ENCODE measurements at regions not wholly inside any gene's neighbourhood (a gene's known extent, or its start where the extent isn't known, plus 50 kb on each side); places are given as distances from the start of the nearest gene placed in this dataset.

DNA sequence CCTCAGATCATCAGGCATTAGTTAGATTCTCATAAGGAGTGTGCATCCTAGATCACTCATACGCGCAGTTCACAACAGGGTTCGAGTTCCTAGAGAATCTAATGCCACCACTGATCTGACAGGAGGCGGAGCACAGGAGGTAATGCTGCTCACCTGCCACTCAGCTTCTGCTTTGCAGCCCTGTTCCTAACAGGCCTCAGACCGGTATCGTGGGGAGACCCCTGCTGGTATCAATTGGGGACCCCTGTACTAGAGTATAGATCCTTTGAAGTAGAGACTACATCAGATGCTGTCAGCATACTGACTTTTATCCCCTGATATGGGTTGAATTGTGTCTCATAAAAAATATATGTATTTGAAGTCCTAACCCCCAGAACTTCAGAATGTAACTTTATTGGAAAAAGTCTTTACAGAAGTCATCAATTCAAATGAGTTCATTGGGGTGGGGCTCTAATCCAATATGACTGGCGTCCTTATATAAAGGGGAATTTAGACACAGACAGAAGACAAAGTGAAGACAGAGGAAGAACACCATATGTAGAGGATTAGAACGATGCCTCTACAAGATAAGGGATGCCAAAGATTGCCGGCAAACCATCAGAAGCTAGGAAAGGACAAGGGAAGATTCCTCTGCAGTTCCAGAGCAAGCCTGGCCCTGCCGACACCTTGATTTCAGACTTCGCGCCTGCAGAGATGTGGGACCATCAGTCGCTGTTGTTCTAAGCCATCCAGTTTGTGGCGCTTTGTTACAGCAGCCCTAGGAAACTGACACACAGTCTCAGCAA lies 104.4 kb upstream of the BTBD3 start (continued):
- TF ChIP-seq, protein P1, sequence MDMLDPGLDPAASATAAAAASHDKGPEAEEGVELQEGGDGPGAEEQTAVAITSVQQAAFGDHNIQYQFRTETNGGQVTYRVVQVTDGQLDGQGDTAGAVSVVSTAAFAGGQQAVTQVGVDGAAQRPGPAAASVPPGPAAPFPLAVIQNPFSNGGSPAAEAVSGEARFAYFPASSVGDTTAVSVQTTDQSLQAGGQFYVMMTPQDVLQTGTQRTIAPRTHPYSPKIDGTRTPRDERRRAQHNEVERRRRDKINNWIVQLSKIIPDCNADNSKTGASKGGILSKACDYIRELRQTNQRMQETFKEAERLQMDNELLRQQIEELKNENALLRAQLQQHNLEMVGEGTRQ (IDR thresholded peaks at IDR 0.05; ENCODE audit: low read depth, low read length) = no peak
- TF ChIP-seq BHLHE40 (IDR thresholded peaks at IDR 0.05; ENCODE audit: low read depth, low read length) = no peak
- TF ChIP-seq, protein P2, sequence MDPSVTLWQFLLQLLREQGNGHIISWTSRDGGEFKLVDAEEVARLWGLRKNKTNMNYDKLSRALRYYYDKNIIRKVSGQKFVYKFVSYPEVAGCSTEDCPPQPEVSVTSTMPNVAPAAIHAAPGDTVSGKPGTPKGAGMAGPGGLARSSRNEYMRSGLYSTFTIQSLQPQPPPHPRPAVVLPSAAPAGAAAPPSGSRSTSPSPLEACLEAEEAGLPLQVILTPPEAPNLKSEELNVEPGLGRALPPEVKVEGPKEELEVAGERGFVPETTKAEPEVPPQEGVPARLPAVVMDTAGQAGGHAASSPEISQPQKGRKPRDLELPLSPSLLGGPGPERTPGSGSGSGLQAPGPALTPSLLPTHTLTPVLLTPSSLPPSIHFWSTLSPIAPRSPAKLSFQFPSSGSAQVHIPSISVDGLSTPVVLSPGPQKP (IDR thresholded peaks at IDR 0.05; ENCODE audit: borderline replicate concordance, low read depth, low read length) = no peak
